ENCODE measurements at regions not wholly inside any gene's neighbourhood (a gene's known extent, or its start where the extent isn't known, plus 50 kb on each side); places are given as distances from the start of the nearest gene placed in this dataset.

DNA sequence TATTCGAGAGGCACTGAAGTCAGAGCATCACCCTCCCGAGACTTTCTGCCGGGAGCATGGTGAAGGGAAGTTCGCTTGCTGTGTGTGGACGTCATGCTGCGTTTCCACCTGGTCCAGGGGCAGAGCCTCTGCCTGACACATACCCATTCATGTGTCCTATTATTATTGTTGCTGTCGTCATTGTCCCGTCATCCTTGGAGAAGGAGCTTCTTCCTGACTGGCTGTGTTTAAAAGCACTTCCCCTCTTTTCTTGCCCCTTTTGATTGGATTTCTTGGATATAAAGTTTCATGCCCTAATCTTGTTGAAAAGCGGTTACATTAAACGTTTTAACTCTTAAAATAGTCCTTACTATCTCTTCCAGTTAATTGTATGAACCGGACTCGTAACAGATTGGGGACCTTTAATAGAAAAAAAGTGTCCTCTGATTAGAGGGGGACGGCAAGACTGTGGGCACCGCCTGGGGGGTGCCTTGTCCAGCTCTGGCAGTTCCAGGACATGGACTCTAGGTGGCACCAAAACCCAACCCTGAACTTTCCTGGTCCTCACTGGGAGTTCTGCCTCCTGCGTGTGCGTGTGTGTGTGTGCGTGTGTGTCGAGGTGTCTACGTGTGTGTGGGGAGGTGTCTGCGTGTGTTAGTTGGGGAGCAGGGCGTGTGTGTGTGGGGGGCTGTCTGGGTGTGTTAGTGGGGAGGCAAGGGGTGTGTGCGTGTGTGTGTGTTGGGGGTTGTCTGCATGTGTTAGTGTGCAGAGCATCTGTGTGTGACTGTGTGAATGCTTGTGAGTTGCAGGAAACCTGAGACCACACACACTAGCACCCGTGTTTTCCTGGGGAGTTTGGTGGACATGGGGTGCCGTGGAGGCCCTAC is 133.3 kb upstream of the CIBAR2 start (continued):
- TF ChIP-seq, protein P1, sequence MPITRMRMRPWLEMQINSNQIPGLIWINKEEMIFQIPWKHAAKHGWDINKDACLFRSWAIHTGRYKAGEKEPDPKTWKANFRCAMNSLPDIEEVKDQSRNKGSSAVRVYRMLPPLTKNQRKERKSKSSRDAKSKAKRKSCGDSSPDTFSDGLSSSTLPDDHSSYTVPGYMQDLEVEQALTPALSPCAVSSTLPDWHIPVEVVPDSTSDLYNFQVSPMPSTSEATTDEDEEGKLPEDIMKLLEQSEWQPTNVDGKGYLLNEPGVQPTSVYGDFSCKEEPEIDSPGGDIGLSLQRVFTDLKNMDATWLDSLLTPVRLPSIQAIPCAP (CRISPR knock-in tag; IDR thresholded peaks at IDR 0.05; ENCODE audit: low read depth) = no peak
- TF ChIP-seq FOXO4 (CRISPR knock-in tag; conservative IDR thresholded peaks at IDR 0.05) (no peak), ZFP90 (CRISPR knock-in tag; IDR thresholded peaks at IDR 0.05; ENCODE audit: borderline replicate concordance) (no peak), HNF4G (IDR thresholded peaks at IDR 0.05; ENCODE audit: borderline replicate concordance, low read depth, low read length) (no peak), HNF4G (CRISPR knock-in tag; IDR thresholded peaks at IDR 0.05; ENCODE audit: borderline replicate concordance, low read depth) (peak; percentile 24; the same call in 1 of the 2 replicates), SIX1 (CRISPR knock-in tag; IDR thresholded peaks at IDR 0.05; ENCODE audit: borderline replicate concordance) (no peak), DNMT1 (CRISPR knock-in tag; IDR thresholded peaks at IDR 0.05) (no peak), MAZ (IDR thresholded peaks at IDR 0.05; ENCODE audit: borderline replicate concordance, low read depth, low read length) (0 out of 2 replicates have a peak, but pooled peaks have one; percentile 15), MAZ (CRISPR knock-in tag; IDR thresholded peaks at IDR 0.05; ENCODE audit: low read depth) (no peak), ZNF556 (CRISPR knock-in tag; IDR thresholded peaks at IDR 0.05; ENCODE audit: borderline replicate concordance) (no peak), MIER2 (CRISPR knock-in tag; IDR thresholded peaks at IDR 0.05) (no peak), NR2C2 (CRISPR knock-in tag; IDR thresholded peaks at IDR 0.05; ENCODE audit: borderline replicate concordance) (no peak), ZNF572 (CRISPR knock-in tag; IDR thresholded peaks at IDR 0.05) (peak; percentile 58; the same call in 1 of the 2 replicates), SOX13 (IDR thresholded peaks at IDR 0.05) (no peak), SOX13 (CRISPR knock-in tag; conservative IDR thresholded peaks at IDR 0.05 in 1 of 2, IDR thresholded peaks at IDR 0.05 in 1 of 2) (no peak), MXD4 (CRISPR knock-in tag; IDR thresholded peaks at IDR 0.05) (no peak), SIN3B (IDR thresholded peaks at IDR 0.05; ENCODE audit: low read length) (no peak), ATF7 (IDR thresholded peaks at IDR 0.05) (no peak), ATF7 (CRISPR knock-in tag; IDR thresholded peaks at IDR 0.05) (no peak), ZNF619 (CRISPR knock-in tag; IDR thresholded peaks at IDR 0.05) (peak; percentile 33; the same call in 1 of the 2 replicates), ZNF710 (CRISPR knock-in tag; IDR thresholded peaks at IDR 0.05; ENCODE audit: borderline replicate concordance) (no peak), NFKB2 (CRISPR knock-in tag; IDR thresholded peaks at IDR 0.05; ENCODE audit: borderline replicate concordance) (no peak)
- TF ChIP-seq, protein P2, sequence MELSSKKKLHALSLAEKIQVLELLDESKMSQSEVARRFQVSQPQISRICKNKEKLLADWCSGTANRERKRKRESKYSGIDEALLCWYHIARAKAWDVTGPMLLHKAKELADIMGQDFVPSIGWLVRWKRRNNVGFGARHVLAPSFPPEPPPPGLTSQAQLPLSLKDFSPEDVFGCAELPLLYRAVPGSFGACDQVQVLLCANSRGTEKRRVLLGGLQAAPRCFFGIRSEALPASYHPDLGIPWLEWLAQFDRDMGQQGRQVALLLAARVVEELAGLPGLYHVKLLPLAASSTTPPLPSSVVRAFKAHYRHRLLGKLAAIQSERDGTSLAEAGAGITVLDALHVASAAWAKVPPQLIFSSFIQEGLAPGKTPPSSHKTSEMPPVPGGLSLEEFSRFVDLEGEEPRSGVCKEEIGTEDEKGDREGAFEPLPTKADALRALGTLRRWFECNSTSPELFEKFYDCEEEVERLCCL (CRISPR knock-in tag; IDR thresholded peaks at IDR 0.05; ENCODE audit: borderline replicate concordance) = no peak
- TF ChIP-seq, protein P3, sequence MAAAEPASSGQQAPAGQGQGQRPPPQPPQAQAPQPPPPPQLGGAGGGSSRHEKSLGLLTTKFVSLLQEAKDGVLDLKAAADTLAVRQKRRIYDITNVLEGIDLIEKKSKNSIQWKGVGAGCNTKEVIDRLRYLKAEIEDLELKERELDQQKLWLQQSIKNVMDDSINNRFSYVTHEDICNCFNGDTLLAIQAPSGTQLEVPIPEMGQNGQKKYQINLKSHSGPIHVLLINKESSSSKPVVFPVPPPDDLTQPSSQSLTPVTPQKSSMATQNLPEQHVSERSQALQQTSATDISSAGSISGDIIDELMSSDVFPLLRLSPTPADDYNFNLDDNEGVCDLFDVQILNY (CRISPR knock-in tag; conservative IDR thresholded peaks at IDR 0.05) = no peak
